ENCODE measurements at regions not wholly inside any gene's neighbourhood (a gene's known extent, or its start where the extent isn't known, plus 50 kb on each side); places are given as distances from the start of the nearest gene placed in this dataset.

- ChIA-PET POLR2A (no interaction called here), CTCF (ENCODE audit: low intra/inter-chr PET ratio, low total read pairs) (interaction anchor here (1.0 to 3.5 kb wide), 4 partner anchors 53 to 421 kb away, joined by 3 to 39 read pairs (median 14); partner anchors contain the start of gene PRIM2)
- FAIRE-seq (peak; percentile 61), ATAC-seq (peak; percentile 54), DNase-seq (ENCODE audit: low spot score) (peak; percentile 25)
- Histone ChIP-seq H3K4me1 (ENCODE audit: insufficient read depth, low read length) (peaks cover 11% of the 10 kb centered on the region; the same call in 1 of the 2 replicates), H3K9me3 (ENCODE audit: low read length) (no peaks in the 10 kb centered on the region), H3K9ac (ENCODE audit: insufficient read depth, low read depth, low read length) (no peak overlapping the region), H4K20me1 (ENCODE audit: insufficient read depth, low read length) (no peaks in the 10 kb centered on the region; the same call in 1 of the 2 replicates), H2AFZ (ENCODE audit: low read length) (no peak overlapping the region), H3K79me2 (ENCODE audit: insufficient read depth, low read length) (no peaks in the 10 kb centered on the region), H3K36me3 (replicated peaks in 1 of 2; ENCODE audit: control insufficient read depth in 1 of 2, insufficient read depth in 2 of 2, low read length in 2 of 2) (no peaks in the 10 kb centered on the region), H3K27ac (ENCODE audit: extremely low read length, insufficient read depth, low read length) (no peak overlapping the region), H3K4me2 (ENCODE audit: low read depth, low read length) (0 out of 2 replicates have a peak overlapping the region, but pooled peaks have one; percentile 16), H3K4me3 (replicated peaks in 1 of 3; ENCODE audit: insufficient read depth in 1 of 3, low read depth in 2 of 3, low read length in 3 of 3) (no peak overlapping the region), H3K27me3 (ENCODE audit: control insufficient read depth in 1 of 2, insufficient read depth in 2 of 2, low read length in 2 of 2) (peaks cover 0 to 1% of the 10 kb centered on the region in 2 experiments; a peak in 1 of 5 replicates)
- WGBS (ENCODE audit: low lambda C conversion rate) = 14% methylated on average over 6 of the region's 6 CpGs
- in situ Hi-C loops (cut with HindIII; ENCODE audit: extremely low pct_ligation_motif_present, low pct_unique_long_range_greater_than_20kb) (loop anchor here (10.0 kb wide), 1 partner anchor 112 kb away; no protein-coding TSS in a partner anchor), intact Hi-C loops (cut with micrococcal nuclease; ENCODE audit: unreplicated experiment) (loop anchor here (5.0 kb wide), 2 partner anchors 269 to 364 kb away; partner anchors contain the start of gene BAG2)
- no TSS peak for BruUV-seq (replicated peaks)
- TF ChIP-seq STAG1 (CRISPR knock-in tag; IDR thresholded peaks at IDR 0.05) = peak; percentile 64
- TF ChIP-seq CTCF (CRISPR knock-in tag; IDR thresholded peaks at IDR 0.05) = peak; percentile 67
- no peak for TF ChIP-seq THAP7 (CRISPR knock-in tag; IDR thresholded peaks at IDR 0.05)
- TF ChIP-seq RAD21 (CRISPR knock-in tag; IDR thresholded peaks at IDR 0.05) = peak; percentile 28; the same call in 1 of the 2 replicates
- peak; percentile 72 for TF ChIP-seq SMC3 (IDR thresholded peaks at IDR 0.05; ENCODE audit: low read length)
- TF ChIP-seq PHF20 (CRISPR knock-in tag; IDR thresholded peaks at IDR 0.05) = no peak
- no peak for TF ChIP-seq KDM4B (CRISPR knock-in tag; IDR thresholded peaks at IDR 0.05)
Observed at GRCh38 chr6:56902641-56903464, 52.1 kb upstream of the BEND6 start.

Data from HepG2 (cell line).